Amniotic stem cell (primary cell): ENCODE measurements at regions not wholly inside any gene's neighbourhood (a gene's known extent, or its start where the extent isn't known, plus 50 kb on each side); places are given as distances from the start of the nearest gene placed in this dataset.

Source experiments
- DNase-seq: peaks from one replicate; lab custom pipeline; 2025; lab: John Stamatoyannopoulos, UW

GRCh38 chr6:150712505-150713252 is 113.0 kb downstream of the PLEKHG1 start:
- DNase-seq = no peak

GRCh38 chr6:150713487-150713886 is 113.8 kb downstream of the PLEKHG1 start:
- DNase-seq = no peak

DNA sequence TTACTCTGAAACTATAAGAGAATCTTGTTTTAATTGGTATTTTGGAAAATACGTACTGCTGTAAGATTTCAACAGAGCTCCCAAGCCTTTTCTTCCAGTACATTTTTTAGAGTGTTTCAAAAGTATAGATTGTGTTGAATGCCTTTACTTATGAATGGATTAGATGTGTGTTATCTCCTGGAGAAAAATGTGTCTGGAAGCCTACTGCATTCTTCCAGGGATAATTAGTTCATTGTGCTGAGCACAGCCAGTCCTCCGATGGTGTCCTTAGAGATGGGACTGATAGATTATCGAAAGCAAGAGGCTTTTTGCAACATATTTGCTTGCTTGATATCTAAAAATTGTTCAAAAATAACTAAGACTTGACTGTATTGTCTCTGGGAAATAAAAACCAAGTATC is 114.2 kb downstream of the PLEKHG1 start:
- DNase-seq = no peak

- DNase-seq = no peak
These were observed 115.4 kb downstream of the PLEKHG1 start for GRCh38 chr6:150715133-150715532.

DNA sequence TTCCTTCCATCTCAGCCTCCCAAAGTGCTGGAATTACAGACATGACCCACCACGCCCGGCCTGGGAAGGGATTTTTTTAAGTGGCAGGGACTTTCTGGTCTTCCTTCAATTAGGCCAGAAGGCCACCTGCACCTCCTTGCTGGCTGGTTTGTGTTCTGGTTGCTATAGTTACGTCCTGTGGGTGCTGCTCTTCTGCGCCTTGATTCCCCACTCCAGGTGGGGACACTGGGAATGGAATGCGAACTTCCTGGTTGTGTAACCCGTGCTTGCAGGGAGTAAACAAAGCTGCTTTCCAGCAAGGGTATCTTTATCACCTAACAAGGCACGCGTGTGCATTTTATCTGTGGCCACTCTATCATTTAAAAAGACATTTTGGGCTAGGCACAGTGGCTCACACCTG is 117.7 kb downstream of the PLEKHG1 start:
- no peak for DNase-seq

DNA sequence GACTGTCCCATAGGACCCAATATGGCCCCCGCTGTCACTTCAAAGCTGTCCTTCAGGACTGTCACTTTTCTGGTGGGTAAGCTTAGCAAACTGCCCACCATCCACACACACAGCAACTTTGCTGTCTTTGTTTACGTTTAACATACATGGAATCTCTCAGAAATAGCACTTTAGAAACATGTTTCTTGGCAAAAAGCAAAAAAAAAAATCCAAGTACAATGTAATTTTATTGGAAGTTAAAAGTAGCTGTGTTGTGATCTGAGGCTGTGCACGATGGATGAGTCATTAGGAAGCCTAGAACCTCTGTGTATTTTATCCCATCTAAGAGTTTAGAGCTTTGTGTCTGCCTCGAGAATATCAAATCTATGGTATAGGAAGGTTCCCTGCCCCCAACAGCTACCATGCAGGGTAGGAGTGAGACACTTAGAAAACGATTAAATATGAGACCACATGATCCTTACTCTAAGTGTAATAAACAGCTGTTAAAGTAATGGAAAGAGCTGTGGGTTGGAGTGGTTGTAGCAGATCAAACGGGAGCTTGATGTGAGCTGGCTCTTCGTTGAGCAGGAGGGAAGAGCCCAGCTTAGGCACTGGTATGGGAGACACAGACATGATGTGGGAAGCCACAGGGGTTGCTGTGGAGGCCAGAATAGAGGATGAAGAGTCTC is 119.5 kb downstream of the PLEKHG1 start:
- no peak for DNase-seq

- DNase-seq = no peak
These were observed 120.1 kb downstream of the PLEKHG1 start for GRCh38 chr6:150719831-150720230.

GRCh38 chr6:150720774-150721233 is 121.1 kb downstream of the PLEKHG1 start:
- DNase-seq = no peak

DNA sequence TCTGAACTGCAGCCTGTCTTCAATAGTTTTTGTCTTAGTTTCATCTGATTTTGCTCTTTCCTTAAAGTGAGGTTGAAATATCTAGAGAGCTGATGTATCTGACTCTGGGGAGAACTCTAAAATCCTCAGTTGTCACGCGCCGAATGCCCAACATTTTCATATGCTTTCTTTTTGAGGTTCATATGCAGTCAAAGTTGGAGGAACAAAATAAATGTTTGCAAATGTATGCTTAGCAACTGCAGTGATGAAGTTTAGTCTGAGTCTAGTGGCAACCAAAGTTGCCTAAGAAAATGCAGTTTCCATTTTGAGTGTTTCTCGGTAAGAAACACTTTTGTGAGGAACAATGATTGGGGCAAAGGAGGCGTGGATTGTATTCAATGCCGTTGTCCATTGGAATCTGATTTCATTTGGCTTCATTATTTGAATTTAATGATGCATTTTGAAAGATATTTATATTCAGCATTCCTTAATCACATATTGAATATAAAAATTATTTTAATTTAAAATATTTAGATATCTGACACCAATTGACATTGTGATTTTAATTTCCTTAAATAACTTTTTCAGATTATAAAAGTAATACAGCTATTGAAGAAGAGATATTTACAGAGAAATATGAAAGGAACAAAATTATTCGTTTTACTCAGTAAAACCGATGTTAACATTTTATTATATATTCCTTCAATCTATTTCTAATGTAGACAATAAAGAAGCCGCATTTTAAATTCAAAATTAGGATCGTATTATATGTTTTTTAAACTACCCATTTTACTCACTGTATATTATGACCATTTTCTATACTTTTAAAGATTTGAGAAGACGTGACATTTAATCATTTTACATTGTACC is 122.0 kb downstream of the PLEKHG1 start:
- DNase-seq = no peak

- DNase-seq = no peak
These were observed 123.1 kb downstream of the PLEKHG1 start for GRCh38 chr6:150722614-150723344.

DNA sequence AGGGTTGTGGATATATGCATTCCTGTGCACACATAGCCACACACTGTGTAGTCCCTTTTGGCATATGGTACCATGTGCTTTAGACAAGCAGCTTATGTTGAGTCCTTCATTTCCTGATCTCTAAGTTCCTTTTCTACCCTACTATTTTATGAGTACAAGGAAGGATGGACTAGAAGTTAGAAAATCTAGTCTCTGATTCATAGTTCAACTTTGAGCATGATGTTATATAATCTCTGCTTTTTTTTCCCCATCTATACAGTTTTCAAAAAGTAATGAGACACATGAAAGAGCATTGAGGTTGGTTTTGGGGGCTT is 123.6 kb downstream of the PLEKHG1 start:
- no peak for DNase-seq

GRCh38 chr6:150723857-150724256 is 124.2 kb downstream of the PLEKHG1 start:
- no peak for DNase-seq

DNA sequence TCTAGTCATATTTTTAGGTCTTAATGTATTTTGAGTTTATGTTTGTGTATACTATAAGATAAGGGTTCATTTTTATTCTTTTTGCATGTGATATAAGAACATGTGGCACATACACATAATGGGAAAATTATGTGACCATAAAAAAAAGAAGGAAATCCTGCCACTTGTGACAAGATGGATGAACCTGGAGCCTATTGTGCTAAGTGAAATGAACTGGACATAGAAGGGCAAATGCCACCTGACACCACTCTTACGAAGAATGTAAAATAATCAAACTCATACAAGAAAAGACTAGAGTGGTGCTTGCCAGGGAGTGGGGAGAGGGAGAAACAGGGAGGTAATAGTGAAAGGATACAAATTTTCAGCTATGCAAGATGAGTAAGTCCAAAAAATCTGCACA is 126.1 kb downstream of the PLEKHG1 start:
- no peak for DNase-seq

DNA sequence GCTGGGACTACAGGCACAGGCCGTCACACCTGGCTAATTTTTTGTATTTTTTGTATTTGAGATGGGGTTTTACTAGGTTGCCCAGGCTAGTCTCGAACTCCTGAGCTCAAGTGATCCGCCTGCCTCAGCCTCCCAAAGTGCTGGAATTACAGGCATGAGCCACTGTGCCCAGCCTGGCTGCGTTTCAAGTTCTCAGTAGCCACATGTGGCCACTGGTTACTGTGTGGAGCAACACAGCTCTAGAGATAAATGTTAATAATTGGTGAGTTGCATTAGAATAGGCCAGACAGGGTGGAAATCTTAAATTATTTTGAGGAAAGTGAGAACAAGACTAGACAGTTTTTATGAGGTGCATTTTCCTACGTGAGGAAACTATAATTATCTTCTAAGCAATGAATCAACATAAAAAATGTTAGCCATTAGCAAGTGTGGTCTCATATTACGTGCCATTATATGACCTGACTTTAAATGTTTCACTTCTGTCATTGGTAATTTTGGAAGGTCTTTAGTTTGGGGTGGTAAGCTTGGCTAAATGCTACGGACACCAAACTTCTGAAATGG is 129.6 kb downstream of the PLEKHG1 start:
- no peak for DNase-seq

- no peak for DNase-seq
These were observed 131.2 kb downstream of the PLEKHG1 start for GRCh38 chr6:150730801-150731457.

- DNase-seq = no peak
These were observed 132.6 kb upstream of the MTHFD1L start for GRCh38 chr6:150732765-150733539.

GRCh38 chr6:150733726-150734125 is 131.8 kb upstream of the MTHFD1L start:
- DNase-seq = no peak

DNA sequence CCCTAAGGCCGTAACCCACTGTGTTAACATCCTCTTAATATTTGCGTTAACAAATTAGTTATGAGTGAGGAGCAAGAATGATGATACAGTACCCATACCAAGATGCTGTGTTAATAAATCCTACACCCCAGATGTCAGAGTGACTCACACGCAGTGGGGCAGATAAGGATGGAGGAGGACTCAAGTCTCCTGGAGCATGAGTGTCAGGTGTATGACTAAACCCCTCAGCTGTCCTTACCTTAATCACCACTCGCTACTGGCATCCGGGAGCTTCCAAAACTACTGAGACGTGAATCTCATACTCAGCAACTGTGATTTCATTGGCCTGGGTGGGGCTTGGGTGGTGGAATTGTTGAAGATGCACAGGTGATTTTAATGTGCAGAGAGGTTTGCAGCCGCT is 131.3 kb upstream of the MTHFD1L start:
- no peak for DNase-seq

- no peak for DNase-seq
These were observed 130.1 kb upstream of the MTHFD1L start for GRCh38 chr6:150735341-150735851.

GRCh38 chr6:150738092-150738629 is 127.3 kb upstream of the MTHFD1L start:
- no peak for DNase-seq
